ENCODE measurements at regions not wholly inside any gene's neighbourhood (a gene's known extent, or its start where the extent isn't known, plus 50 kb on each side); places are given as distances from the start of the nearest gene placed in this dataset.

- 43% methylated on average over 3 of the region's 3 CpGs for WGBS (ENCODE audit: insufficient coverage, insufficient replicate concordance, low lambda C conversion rate, missing lambda C conversion rate)
Measured at GRCh38 chr3:165455793-165456192, 259.6 kb upstream of the SLITRK3 start.

More at GRCh38 chr3:165455793-165456192, 259.6 kb upstream of the SLITRK3 start:
- no peak for TF ChIP-seq CHD1 (IDR thresholded peaks at IDR 0.05; ENCODE audit: low read depth, low read length)
- no peak for TF ChIP-seq STAT1 (conservative IDR thresholded peaks at IDR 0.05)
- no peak for TF ChIP-seq RUNX3 (IDR thresholded peaks at IDR 0.05; ENCODE audit: low read length)
- no peak for TF ChIP-seq MYC (IDR thresholded peaks at IDR 0.05; ENCODE audit: insufficient read depth, insufficient read length, insufficient replicate concordance, low read length, severe bottlenecking)
- no peak for TF ChIP-seq CREB1 (IDR thresholded peaks at IDR 0.05; ENCODE audit: low read depth)
- TF ChIP-seq NR2C2 (IDR thresholded peaks at IDR 0.05; ENCODE audit: borderline replicate concordance, control insufficient read depth, insufficient read length, low read depth): no peak
- TF ChIP-seq MLLT1 (IDR thresholded peaks at IDR 0.05): no peak
- no peak for TF ChIP-seq EP300 (IDR thresholded peaks at IDR 0.05; ENCODE audit: borderline replicate concordance in 1 of 2, control insufficient read depth in 1 of 2, low read depth in 2 of 2, low read length in 2 of 2)
- no peak for TF ChIP-seq DPF2 (IDR thresholded peaks at IDR 0.05)
- no peak for TF ChIP-seq RAD21 (IDR thresholded peaks at IDR 0.05; ENCODE audit: insufficient read depth, low read depth, low read length)
- no peak for TF ChIP-seq POLR2A (IDR thresholded peaks at IDR 0.05; ENCODE audit: low read depth, low read length)
- TF ChIP-seq ZNF384 (IDR thresholded peaks at IDR 0.05; ENCODE audit: borderline replicate concordance, low read depth, low read length): no peak
- no peak for TF ChIP-seq NR2F1 (conservative IDR thresholded peaks at IDR 0.05)
- DNase-seq (ENCODE audit: low read depth, low spot score) (no peak), FAIRE-seq (no peak), ATAC-seq (no peak)
- Histone ChIP-seq H3K4me2 (ENCODE audit: control insufficient read depth, insufficient read depth) (no peak overlapping the region), H3K79me2 (ENCODE audit: control insufficient read depth, insufficient read depth, low read length) (no peaks in the 10 kb centered on the region), H3K4me3 (no peak overlapping the region), H3K27ac (ENCODE audit: control insufficient read depth, insufficient read depth) (no peak overlapping the region), H2AFZ (ENCODE audit: control insufficient read depth, low read depth, low read length) (no peak overlapping the region), H3K36me3 (ENCODE audit: control insufficient read depth in 2 of 2, insufficient read depth in 2 of 2, low read length in 1 of 2) (no peaks in the 10 kb centered on the region), H3K9me3 (replicated peaks; ENCODE audit: control insufficient read depth, insufficient read depth, low read length) (no peaks in the 10 kb centered on the region), H4K20me1 (ENCODE audit: control insufficient read depth, insufficient read depth) (no peaks in the 10 kb centered on the region), H3K27me3 (replicated peaks in 1 of 2; ENCODE audit: control insufficient read depth in 2 of 2, insufficient read depth in 2 of 2, low read length in 1 of 2) (no peaks in the 10 kb centered on the region), H3K4me1 (ENCODE audit: control insufficient read depth, insufficient read depth, low read length) (no peaks in the 10 kb centered on the region), H3K9ac (ENCODE audit: control insufficient read depth, insufficient read depth, low read length) (no peak overlapping the region)
- RAD21 ChIA-PET (ENCODE audit: unreplicated experiment): no interaction called here
- intact Hi-C loops (cut with micrococcal nuclease; ENCODE audit: unreplicated experiment) (no loop called here), in situ Hi-C loops (cut with MboI) (no loop called here)
- CTCF ChIA-PET: no interaction called here
- BruUV-seq (replicated peaks): no TSS peak
- POLR2A ChIA-PET: no interaction called here
- SMC1A ChIA-PET (ENCODE audit: uncharacterized antibody, unreplicated experiment): no interaction called here

All from GM12878 (cell line).